HepG2 (cell line): ENCODE measurements at regions not wholly inside any gene's neighbourhood (a gene's known extent, or its start where the extent isn't known, plus 50 kb on each side); places are given as distances from the start of the nearest gene placed in this dataset.

Experiments used
- ATAC-seq: fragments of 200-7000 bp; cut with Tn5 transposase; 3 replicates; pipeline ENCODE4 v1.9.1; 2020; ENCODE audit warnings: mild to moderate bottlenecking, moderate library complexity
- BruUV-seq: library from RNA; stranded (reverse); fragments of 400-500 nt; replicated peaks from 2 replicates; lab custom pipeline; 2021; lab: Mats Ljungman, UMichigan
- CTCF ChIA-PET: fragments of 300-600 bp; formaldehyde crosslinking; extraction: SDS; loops from one replicate; lab custom pipeline; 2021; ENCODE audit warnings: low total read pairs, inconsistent platforms, low intra/inter-chr PET ratio; lab: Yijun Ruan, JAX
- POLR2A ChIA-PET: fragments of 350-600 bp; sonication (Branson Sonifier 250); formaldehyde crosslinking; loops from one replicate; lab custom pipeline; 2020; ENCODE audit warnings: antibody characterized with exemption, inconsistent platforms; lab: Yijun Ruan, JAX
- DNase-seq: peaks from one replicate; pipeline ENCODE4 v3.0.0-alpha.2; 2015; ENCODE audit warnings: low spot score
- FAIRE-seq: peaks from 3 replicates; lab custom pipeline; 2011; peaks lifted over from hg19 to GRCh38; lab: Jason Lieb, UNC
- H2AFZ ChIP-seq: one replicate; pipeline ENCODE4 v1.6.1; 2011; ENCODE audit warnings: low read length, inconsistent platforms
- H3K27ac ChIP-seq: fragments of 300-600 bp; 3 replicates; pipeline ENCODE4 v1.8.0; 2011; ENCODE audit warnings: mixed run types, mild to moderate bottlenecking, mixed read lengths, low read length, inconsistent platforms; ENCODE audit not compliant: insufficient read depth; ENCODE audit errors: extremely low read length
- H3K27me3 ChIP-seq, 2 experiments: fragments of 200-600 bp in 1 of 2; 2 replicates in 1 of 2; 3 replicates in 1 of 2; pipeline versions ENCODE4 v1.6.0 to v1.8.0; 2011; ENCODE audit warnings: low read length in 2 of 2, mild to moderate bottlenecking in 2 of 2, moderate library complexity in 2 of 2, inconsistent platforms in 1 of 2; ENCODE audit not compliant: insufficient read depth in 2 of 2, control insufficient read depth in 1 of 2
- H3K36me3 ChIP-seq, 2 experiments: fragments of 200-600 bp in 1 of 2; replicated peaks in 1 of 2; 2 replicates in 1 of 2; 3 replicates in 1 of 2; pipeline versions ENCODE4 v1.5.1 to v1.8.0; 2011; ENCODE audit warnings: low read length in 2 of 2, inconsistent platforms in 1 of 2; ENCODE audit not compliant: insufficient read depth in 2 of 2, control insufficient read depth in 1 of 2
- H3K4me1 ChIP-seq: 2 replicates; pipeline ENCODE4 v1.5.1; 2012; ENCODE audit warnings: low read length, inconsistent platforms; ENCODE audit not compliant: insufficient read depth
- H3K4me2 ChIP-seq: 2 replicates; pipeline ENCODE4 v1.6.0; 2011; ENCODE audit warnings: low read depth, low read length, inconsistent platforms
- H3K4me3 ChIP-seq, 3 experiments: fragments of 200-600 bp in 1 of 3; sonication (generic), shearing (Covaris generic) in 1 of 3; replicated peaks in 1 of 3; 2 replicates each; pipeline ENCODE4 v1.5.1; 2011 to 2016; ENCODE audit warnings: low read length in 3 of 3, inconsistent platforms in 2 of 3, low read depth in 2 of 3, mild to moderate bottlenecking in 2 of 3, control low read depth in 1 of 3, mixed read lengths in 1 of 3; ENCODE audit not compliant: insufficient read depth in 1 of 3
- H3K79me2 ChIP-seq: one replicate; pipeline ENCODE4 v1.6.1; 2011; ENCODE audit warnings: low read length, inconsistent platforms; ENCODE audit not compliant: insufficient read depth
- H3K9ac ChIP-seq: 2 replicates; pipeline ENCODE4 v1.6.0; 2011; ENCODE audit warnings: mild to moderate bottlenecking, low read depth, low read length, inconsistent platforms; ENCODE audit not compliant: insufficient read depth
- H3K9me3 ChIP-seq: 2 replicates; pipeline ENCODE4 v1.5.1; 2012; ENCODE audit warnings: mild to moderate bottlenecking, low read length
- H4K20me1 ChIP-seq: 2 replicates; pipeline ENCODE4 v1.6.0; 2011; ENCODE audit warnings: inconsistent platforms, mild to moderate bottlenecking, low read length, moderate library complexity; ENCODE audit not compliant: insufficient read depth
- CBFB ChIP-seq: sonication (generic); formaldehyde crosslinking; IDR thresholded peaks from 2 replicates; pipeline ENCODE4 v1.4.0; 2020; ENCODE audit warnings: missing genetic modification reagents
- GABPA ChIP-seq, 2 experiments: IDR thresholded peaks; 2 replicates each; pipeline ENCODE4 v1.6.1; 2011 to 2016; ENCODE audit warnings: low read depth in 2 of 2, low read length in 1 of 2, missing biosample characterization in 1 of 2, missing genetic modification characterization in 1 of 2
- HNF1A ChIP-seq, 2 experiments: sonication (generic) in 1 of 2; formaldehyde crosslinking in 1 of 2; IDR thresholded peaks; 2 replicates each; pipeline versions ENCODE4 v1.4.0 to v1.6.1; 2016 to 2020; ENCODE audit warnings: borderline replicate concordance in 1 of 2, low read depth in 1 of 2, mild to moderate bottlenecking in 1 of 2, missing genetic modification reagents in 1 of 2
- MTA3 ChIP-seq: sonication (generic); formaldehyde crosslinking; IDR thresholded peaks from 2 replicates; pipeline ENCODE4 v1.4.0; 2020; ENCODE audit warnings: missing genetic modification reagents
- REXO4 ChIP-seq: sonication (generic); formaldehyde crosslinking; IDR thresholded peaks from 2 replicates; pipeline ENCODE4 v1.8.0; 2022; ENCODE audit warnings: missing genetic modification reagents, mild to moderate bottlenecking, borderline replicate concordance
- TAF15 ChIP-seq: fragments of 200-400 bp; formaldehyde crosslinking; IDR thresholded peaks from one replicate; pipeline ENCODE4 v1.6.1; 2018; ENCODE audit warnings: mild to moderate bottlenecking, low read depth, low read length; ENCODE audit not compliant: poor library complexity, severe bottlenecking
- ZNF251 ChIP-seq: sonication (generic); formaldehyde crosslinking; IDR thresholded peaks from 2 replicates; pipeline ENCODE4 v1.9.0; 2021; ENCODE audit warnings: mild to moderate bottlenecking, missing genetic modification reagents
- ZZZ3 ChIP-seq: sonication (generic); formaldehyde crosslinking; IDR thresholded peaks from 2 replicates; pipeline ENCODE4 v1.4.0; 2020; ENCODE audit warnings: missing genetic modification reagents, mild to moderate bottlenecking, borderline replicate concordance
- WGBS: methylation state at CpG from one replicate; pipeline ENCODE4 v1.1.6; 2017; ENCODE audit warnings: low lambda C conversion rate; 5-methylcytosine and 5-hydroxymethylcytosine counted together
- in situ Hi-C: cut with HindIII; loops from 2 replicates; pipeline ENCODE4 v1.10.0; 2017; ENCODE audit warnings: low pct_unique_long_range_greater_than_20kb; ENCODE audit not compliant: extremely low pct_ligation_motif_present
- intact Hi-C: fragments of 100-400 bp; cut with micrococcal nuclease; formaldehyde crosslinking; loops from one replicate; pipeline ENCODE4 v1.10.0; 2022; ENCODE audit not compliant: unreplicated experiment
- TF ChIP-seq, protein P1 (sequence below): sonication (generic); formaldehyde crosslinking; IDR thresholded peaks from 2 replicates; pipeline ENCODE4 v1.5.1; 2020; ENCODE audit warnings: missing genetic modification reagents, mild to moderate bottlenecking, borderline replicate concordance

- TF ChIP-seq HNF1A (IDR thresholded peaks at IDR 0.05; ENCODE audit: low read depth) (peak; percentile 24; the same call in 1 of the 2 replicates), HNF1A (CRISPR knock-in tag; IDR thresholded peaks at IDR 0.05; ENCODE audit: borderline replicate concordance) (no peak), TAF15 (no peak)
Measured at GRCh38 chr17:68662037-68662432, 60.9 kb upstream of the FAM20A start (continued).

GRCh38 chr17:68661265-68662036 is 60.3 kb upstream of the FAM20A start:
- in situ Hi-C loops (no loop called here), intact Hi-C loops (no loop called here)
- no peak overlapping the region for H3K27ac ChIP-seq
- 16% methylated on average over 3 of the region's 3 CpGs for WGBS
- DNase-seq (no peak), FAIRE-seq (no peak), ATAC-seq (no peak)
- ChIA-PET POLR2A (interaction anchor here (0.5 kb wide), 1 partner anchor 133 kb away, joined by 3 read pairs; no protein-coding TSS in a partner anchor), CTCF (no interaction called here)
- H3K4me3 ChIP-seq, result no peak overlapping the region
- H3K27me3 ChIP-seq, result 0 out of 5 replicates have a peak, but pooled peaks cover 0 to 4% of the 10 kb centered on the region in 2 experiments
- H3K9ac ChIP-seq, result no peak overlapping the region
- no peak overlapping the region for H2AFZ ChIP-seq
- H3K9me3 ChIP-seq, result no peaks in the 10 kb centered on the region
- H3K79me2 ChIP-seq, result no peaks in the 10 kb centered on the region
- H3K36me3 ChIP-seq, result no peaks in the 10 kb centered on the region
- H3K4me1 ChIP-seq, result peaks cover 10% of the 10 kb centered on the region
- no peak overlapping the region for H3K4me2 ChIP-seq
- H4K20me1 ChIP-seq, result no peaks in the 10 kb centered on the region
- BruUV-seq, result no TSS peak
- TF ChIP-seq ZZZ3 (no peak), ZNF251 (CRISPR knock-in tag) (no peak), GABPA (IDR thresholded peaks at IDR 0.05; ENCODE audit: low read depth, low read length) (no peak), GABPA (CRISPR knock-in tag; IDR thresholded peaks at IDR 0.05; ENCODE audit: low read depth) (no peak), HNF1A (IDR thresholded peaks at IDR 0.05; ENCODE audit: low read depth) (no peak), HNF1A (CRISPR knock-in tag; IDR thresholded peaks at IDR 0.05; ENCODE audit: borderline replicate concordance) (no peak), CBFB (CRISPR knock-in tag) (no peak), REXO4 (CRISPR knock-in tag) (no peak), MTA3 (CRISPR knock-in tag) (no peak)
- TF ChIP-seq, protein P1, sequence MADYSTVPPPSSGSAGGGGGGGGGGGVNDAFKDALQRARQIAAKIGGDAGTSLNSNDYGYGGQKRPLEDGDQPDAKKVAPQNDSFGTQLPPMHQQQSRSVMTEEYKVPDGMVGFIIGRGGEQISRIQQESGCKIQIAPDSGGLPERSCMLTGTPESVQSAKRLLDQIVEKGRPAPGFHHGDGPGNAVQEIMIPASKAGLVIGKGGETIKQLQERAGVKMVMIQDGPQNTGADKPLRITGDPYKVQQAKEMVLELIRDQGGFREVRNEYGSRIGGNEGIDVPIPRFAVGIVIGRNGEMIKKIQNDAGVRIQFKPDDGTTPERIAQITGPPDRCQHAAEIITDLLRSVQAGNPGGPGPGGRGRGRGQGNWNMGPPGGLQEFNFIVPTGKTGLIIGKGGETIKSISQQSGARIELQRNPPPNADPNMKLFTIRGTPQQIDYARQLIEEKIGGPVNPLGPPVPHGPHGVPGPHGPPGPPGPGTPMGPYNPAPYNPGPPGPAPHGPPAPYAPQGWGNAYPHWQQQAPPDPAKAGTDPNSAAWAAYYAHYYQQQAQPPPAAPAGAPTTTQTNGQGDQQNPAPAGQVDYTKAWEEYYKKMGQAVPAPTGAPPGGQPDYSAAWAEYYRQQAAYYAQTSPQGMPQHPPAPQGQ, result no peak
